HG02588 (cell line): ENCODE measurements at regions not wholly inside any gene's neighbourhood (a gene's known extent, or its start where the extent isn't known, plus 50 kb on each side); places are given as distances from the start of the nearest gene placed in this dataset.
"Not testable (repeated sequence)": the region's sequence is repeated elsewhere in the genome, so short reads cannot be mapped to it uniquely, and the experiment has no call there.

ENCODE experiments used
- ATAC-seq: cut with Tn5 transposase; IDR thresholded peaks from one replicate; pipeline ENCODE4 v1.9.1; 2021; ENCODE audit warnings: mild to moderate bottlenecking, moderate library complexity; ENCODE audit not compliant: unreplicated experiment

- no peak for ATAC-seq
Measured at GRCh38 chr4:24211856-24212255, 322.0 kb upstream of the PPARGC1A start.

GRCh38 chr4:24210332-24210902 is 320.6 kb upstream of the PPARGC1A start:
- no peak for ATAC-seq

- no peak for ATAC-seq
Measured at GRCh38 chr4:24209906-24210305, 320.1 kb upstream of the PPARGC1A start.

- no peak for ATAC-seq
Measured at GRCh38 chr4:24209131-24209530, 319.3 kb upstream of the PPARGC1A start.

GRCh38 chr4:24208691-24209090 is 318.8 kb upstream of the PPARGC1A start:
- ATAC-seq = no peak

- not testable (repeated sequence) for ATAC-seq
Measured at GRCh38 chr4:24204708-24205107, 314.9 kb upstream of the PPARGC1A start.

GRCh38 chr4:24203926-24204325 is 314.1 kb upstream of the PPARGC1A start:
- no peak for ATAC-seq

GRCh38 chr4:24202579-24202978 is 312.7 kb upstream of the PPARGC1A start:
- ATAC-seq = no peak

GRCh38 chr4:24197955-24198354 is 308.1 kb upstream of the PPARGC1A start:
- ATAC-seq = no peak

GRCh38 chr4:24196785-24197184 is 306.9 kb upstream of the PPARGC1A start:
- no peak for ATAC-seq

GRCh38 chr4:24195991-24196736 is 306.3 kb upstream of the PPARGC1A start:
- no peak for ATAC-seq

- ATAC-seq = no peak
Measured at GRCh38 chr4:24192018-24192641, 302.3 kb upstream of the PPARGC1A start.

- ATAC-seq = no peak
Measured at GRCh38 chr4:24190761-24191695, 301.2 kb upstream of the PPARGC1A start.

GRCh38 chr4:24188459-24188858 is 298.6 kb upstream of the PPARGC1A start:
- ATAC-seq = no peak

GRCh38 chr4:24186466-24186865 is 296.6 kb upstream of the PPARGC1A start:
- ATAC-seq = no peak

- no peak for ATAC-seq
Measured at GRCh38 chr4:24181005-24181404, 291.2 kb upstream of the PPARGC1A start.

GRCh38 chr4:24180586-24180985 is 290.7 kb upstream of the PPARGC1A start:
- ATAC-seq = no peak

- ATAC-seq = no peak
Measured at GRCh38 chr4:24179201-24179840, 289.5 kb upstream of the PPARGC1A start.

- ATAC-seq = not testable (repeated sequence)
Measured at GRCh38 chr4:24177443-24177842, 287.6 kb upstream of the PPARGC1A start.

GRCh38 chr4:24175707-24176106 is 285.9 kb upstream of the PPARGC1A start:
- ATAC-seq = no peak

GRCh38 chr4:24174602-24175001 is 284.8 kb upstream of the PPARGC1A start:
- no peak for ATAC-seq
